Heart right ventricle (tissue), 16 donors: ENCODE measurements at regions not wholly inside any gene's neighbourhood (a gene's known extent, or its start where the extent isn't known, plus 50 kb on each side); places are given as distances from the start of the nearest gene placed in this dataset.

ENCODE experiments used
- ATAC-seq, 8 donors: fragments of 200-7000 bp; cut with Tn5 transposase; one replicate each; pipeline ENCODE4 v1.9.1; 2020; ENCODE audit warnings: mild to moderate bottlenecking in 8 of 8, moderate library complexity in 8 of 8, moderate number of reproducible peaks in 1 of 8
- DNase-seq, 2 donors: peaks; one replicate each; pipeline ENCODE4 v3.0.0-alpha.2; 2020
- H3K27ac ChIP-seq, 10 donors: fragments of 200-600 bp; sonication (generic) in 2 of 10; one replicate each; pipeline versions ENCODE4 v1.5.0 to v1.8.0; 2020 to 2022; ENCODE audit warnings: mild to moderate bottlenecking in 3 of 10
- H3K27me3 ChIP-seq, 7 donors: fragments of 200-600 bp; one replicate each; pipeline ENCODE4 v1.8.0; 2021 to 2022; ENCODE audit warnings: mild to moderate bottlenecking in 2 of 7
- H3K36me3 ChIP-seq, 9 donors: fragments of 200-600 bp; sonication (generic) in 1 of 9; one replicate each; pipeline versions ENCODE4 v1.5.0 to v1.8.0; 2020 to 2022; ENCODE audit warnings: mild to moderate bottlenecking in 2 of 9
- H3K4me1 ChIP-seq, 9 donors: fragments of 200-600 bp; sonication (generic) in 1 of 9; one replicate each; pipeline versions ENCODE4 v1.5.0 to v1.8.0; 2020 to 2022; ENCODE audit warnings: mild to moderate bottlenecking in 4 of 9
- H3K4me3 ChIP-seq, 10 donors: fragments of 200-600 bp; sonication (generic) in 2 of 10; one replicate each; pipeline versions ENCODE4 v1.5.0 to v1.8.0; 2020 to 2022; ENCODE audit warnings: mild to moderate bottlenecking in 7 of 10, moderate library complexity in 2 of 10
- H3K9me3 ChIP-seq, 11 donors: fragments of 200-600 bp in 10 of 11; sonication (generic) in 2 of 11; one replicate each; pipeline versions ENCODE4 v1.5.0 to v1.8.0; 2013 to 2022; ENCODE audit warnings: mild to moderate bottlenecking in 2 of 11, control low read depth in 1 of 11, moderate library complexity in 1 of 11
- WGBS, 2 donors: extraction: QIAGEN DNeasy Blood & Tissue Kit; methylation state at CpG; one replicate each; pipeline ENCODE4 v1.1.7; 2013; ENCODE audit warnings: inconsistent platforms in 1 of 2; 5-methylcytosine and 5-hydroxymethylcytosine counted together
- intact Hi-C, 10 donors: fragments of 100-400 bp; cut with DNase I; formaldehyde crosslinking; loops; one replicate each; pipeline versions ENCODE4 v1.11.1 to v1.14.2; 2022
- TF ChIP-seq, protein P1 (sequence below), 9 donors: fragments of 200-600 bp; sonication (generic) in 2 of 9; IDR thresholded peaks; one replicate each; pipeline versions ENCODE4 v1.5.0 to v1.8.0; 2021 to 2022; ENCODE audit warnings: antibody characterized with exemption in 9 of 9, mild to moderate bottlenecking in 5 of 9, moderate library complexity in 1 of 9
- donor health status: Arrhythmogenic right ventricular cardiomyopathy.
- donor health status: ischemic (EF 13 %, LVEDD 7.1; RV severe dilation, severe dysfunction).
- donor health status: healthy with polysubstance abuse.
- donor health status: DM: no; HTN: yes; CAD: no.
- donor health status: DM: no; HTN: no; CAD: no.
- donor health status: ischemic (EF 25% LVEDD 6.9; RV normal size, moderate dysfunction).
- donor health status: ischemic (EF 25% LVEDD 5.7; RV mildly dilated, moderate dysfunction).
- donor health status: healthy.
- donor health status: DM: yes; HTN: yes; CAD: no.
- donor health status: Ischemic cardiomyopathy.
- donor health status: ischemic (EF 35%, LVEDD 5.7; RV mildly dilated, moderate dysfunction).
- donor health status: nonischemic (EF 11% LVEDD 7.7; RV severe dilation, severe dysfunction).
- donor health status: DM: yes; HTN: yes; CAD: no.
- donor health status: PGD.
- donor health status: ischemic (EF 29% LVEDD 5.4; RV normal size, mild dysfunction).
- donor health status: nonischemic (EF 23%, LVEDD 6.1; RV moderate dilation, normal function).

DNA sequence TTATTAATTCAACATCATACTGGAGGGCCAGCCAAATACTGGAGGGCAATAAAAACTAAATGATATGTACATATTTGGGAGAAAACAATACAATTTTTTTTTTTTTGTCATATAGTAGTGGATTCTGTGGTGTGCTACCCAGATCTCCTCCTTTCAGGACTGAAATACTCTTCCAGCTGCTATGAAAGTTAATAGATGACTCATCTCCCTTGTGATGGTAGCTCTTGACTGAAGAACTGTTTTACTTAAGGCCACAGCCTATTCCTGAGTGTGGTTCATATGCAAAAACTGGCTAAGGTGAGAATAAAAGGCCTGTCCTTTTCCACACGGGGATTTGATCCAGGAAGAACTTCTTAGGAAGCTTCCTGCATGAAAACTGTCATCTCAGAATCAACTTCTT is 307.9 kb downstream of the HLX start:
- ATAC-seq (no peak), DNase-seq (no peak)
- no peak overlapping the region for H3K27ac ChIP-seq
- no peak overlapping the region for H3K4me3 ChIP-seq
- intact Hi-C loops: no loop called here
- TF ChIP-seq, protein P1, sequence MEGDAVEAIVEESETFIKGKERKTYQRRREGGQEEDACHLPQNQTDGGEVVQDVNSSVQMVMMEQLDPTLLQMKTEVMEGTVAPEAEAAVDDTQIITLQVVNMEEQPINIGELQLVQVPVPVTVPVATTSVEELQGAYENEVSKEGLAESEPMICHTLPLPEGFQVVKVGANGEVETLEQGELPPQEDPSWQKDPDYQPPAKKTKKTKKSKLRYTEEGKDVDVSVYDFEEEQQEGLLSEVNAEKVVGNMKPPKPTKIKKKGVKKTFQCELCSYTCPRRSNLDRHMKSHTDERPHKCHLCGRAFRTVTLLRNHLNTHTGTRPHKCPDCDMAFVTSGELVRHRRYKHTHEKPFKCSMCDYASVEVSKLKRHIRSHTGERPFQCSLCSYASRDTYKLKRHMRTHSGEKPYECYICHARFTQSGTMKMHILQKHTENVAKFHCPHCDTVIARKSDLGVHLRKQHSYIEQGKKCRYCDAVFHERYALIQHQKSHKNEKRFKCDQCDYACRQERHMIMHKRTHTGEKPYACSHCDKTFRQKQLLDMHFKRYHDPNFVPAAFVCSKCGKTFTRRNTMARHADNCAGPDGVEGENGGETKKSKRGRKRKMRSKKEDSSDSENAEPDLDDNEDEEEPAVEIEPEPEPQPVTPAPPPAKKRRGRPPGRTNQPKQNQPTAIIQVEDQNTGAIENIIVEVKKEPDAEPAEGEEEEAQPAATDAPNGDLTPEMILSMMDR (IDR thresholded peaks at IDR 0.05): no peak
- H3K27me3 ChIP-seq: no peaks in the 10 kb centered on the region
- peaks cover 0 to 15% (median 0%) of the 10 kb centered on the region in 9 donors for H3K4me1 ChIP-seq
- no peaks in the 10 kb centered on the region for H3K36me3 ChIP-seq
- no peaks in the 10 kb centered on the region for H3K9me3 ChIP-seq
- 66 to 80% methylated on average over 1 of the region's 1 CpG for WGBS, 2 donors

DNA sequence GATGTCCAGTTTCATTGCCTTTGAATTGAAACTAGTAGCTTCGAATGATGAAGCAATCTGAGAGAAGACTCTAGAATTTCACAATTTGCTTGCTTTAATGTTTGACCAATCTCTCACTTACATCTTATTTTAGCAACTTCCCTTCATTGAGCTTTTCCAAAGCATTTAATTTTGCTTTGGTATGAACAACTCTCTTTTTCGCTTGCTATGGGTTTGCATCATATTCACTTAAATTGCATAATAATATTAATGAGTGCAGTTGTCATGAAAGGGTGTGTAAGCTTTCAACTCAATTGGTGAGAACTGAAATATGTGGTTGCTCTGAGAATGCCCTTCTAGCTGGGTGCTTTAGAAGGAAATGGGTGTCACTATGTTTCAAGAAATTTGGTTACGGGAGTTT is 309.2 kb downstream of the HLX start:
- TF ChIP-seq, protein P1 (IDR thresholded peaks at IDR 0.05): no peak
- H3K9me3 ChIP-seq: no peaks in the 10 kb centered on the region
- ATAC-seq: no peak
- no peak for DNase-seq
- 86 to 92% methylated on average over 3 of the region's 3 CpGs for WGBS, 2 donors
- no peaks in the 10 kb centered on the region for H3K36me3 ChIP-seq
- no peaks in the 10 kb centered on the region for H3K27me3 ChIP-seq
- intact Hi-C loops: no loop called here
- no peak overlapping the region for H3K27ac ChIP-seq
- no peak overlapping the region for H3K4me3 ChIP-seq
- H3K4me1 ChIP-seq: peaks cover 0 to 15% (median 0%) of the 10 kb centered on the region in 9 donors

- H3K27ac ChIP-seq: no peak overlapping the region
- intact Hi-C loops: loop anchor here in 1 of 10 donors (10.0 kb wide), 1 partner anchor 285 kb away; no protein-coding TSS in a partner anchor
- H3K4me1 ChIP-seq: peaks cover 0 to 15% (median 0%) of the 10 kb centered on the region in 9 donors
- no peaks in the 10 kb centered on the region for H3K36me3 ChIP-seq
- no peaks in the 10 kb centered on the region for H3K27me3 ChIP-seq
- 90 to 91% methylated on average over 2 of the region's 2 CpGs for whole genome bisulfite sequencing, 2 donors
- TF ChIP-seq, protein P1 (IDR thresholded peaks at IDR 0.05): no peak
- H3K4me3 ChIP-seq: no peak overlapping the region
- no peak for DNase-seq
- ATAC-seq: no peak
- no peaks in the 10 kb centered on the region for H3K9me3 ChIP-seq
Observed at GRCh38 chr1:221190249-221190648, 311.0 kb downstream of the HLX start.

DNA sequence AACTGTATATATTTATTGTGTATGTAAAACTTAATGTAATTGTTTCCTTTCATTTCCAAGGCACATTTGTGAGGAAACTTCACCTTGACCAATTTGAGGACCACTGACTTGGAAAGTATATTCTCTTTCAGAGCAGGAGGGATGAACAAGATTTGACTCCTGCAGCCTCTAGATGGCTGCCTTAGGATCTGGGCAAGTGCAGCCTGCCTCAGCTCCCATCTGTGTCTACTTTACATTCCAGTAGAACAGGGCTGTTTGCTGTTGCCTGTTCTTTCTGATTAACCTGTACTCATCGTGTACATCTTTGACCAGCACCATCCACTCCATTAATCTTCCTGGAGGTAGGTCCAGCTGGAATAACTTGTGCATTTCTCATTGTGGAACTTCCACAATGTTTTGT is 312.8 kb downstream of the HLX start:
- no peak overlapping the region for H3K27ac ChIP-seq
- no peak overlapping the region for H3K4me3 ChIP-seq
- no peaks in the 10 kb centered on the region for H3K36me3 ChIP-seq
- peaks cover 0 to 12% (median 0%) of the 10 kb centered on the region in 11 donors for H3K9me3 ChIP-seq
- DNase-seq: no peak
- TF ChIP-seq, protein P1 (IDR thresholded peaks at IDR 0.05): no peak
- intact Hi-C loops: loop anchor here in 1 of 10 donors (10.0 kb wide), 1 partner anchor 287 kb away; no protein-coding TSS in a partner anchor
- no peaks in the 10 kb centered on the region for H3K27me3 ChIP-seq
- peaks cover 0 to 15% (median 0%) of the 10 kb centered on the region in 9 donors for H3K4me1 ChIP-seq
- WGBS, 2 donors: 79 to 84% methylated on average over 1 of the region's 1 CpG
- no peak for ATAC-seq
